ENCODE measurements at regions not wholly inside any gene's neighbourhood (a gene's known extent, or its start where the extent isn't known, plus 50 kb on each side); places are given as distances from the start of the nearest gene placed in this dataset.

GRCh38 chr4:160286051-160286450 lies 1183.2 kb downstream of the RAPGEF2 start:
- TF ChIP-seq EZH2 (IDR thresholded peaks at IDR 0.05; ENCODE audit: low read length), result no peak
- TF ChIP-seq, protein P1, sequence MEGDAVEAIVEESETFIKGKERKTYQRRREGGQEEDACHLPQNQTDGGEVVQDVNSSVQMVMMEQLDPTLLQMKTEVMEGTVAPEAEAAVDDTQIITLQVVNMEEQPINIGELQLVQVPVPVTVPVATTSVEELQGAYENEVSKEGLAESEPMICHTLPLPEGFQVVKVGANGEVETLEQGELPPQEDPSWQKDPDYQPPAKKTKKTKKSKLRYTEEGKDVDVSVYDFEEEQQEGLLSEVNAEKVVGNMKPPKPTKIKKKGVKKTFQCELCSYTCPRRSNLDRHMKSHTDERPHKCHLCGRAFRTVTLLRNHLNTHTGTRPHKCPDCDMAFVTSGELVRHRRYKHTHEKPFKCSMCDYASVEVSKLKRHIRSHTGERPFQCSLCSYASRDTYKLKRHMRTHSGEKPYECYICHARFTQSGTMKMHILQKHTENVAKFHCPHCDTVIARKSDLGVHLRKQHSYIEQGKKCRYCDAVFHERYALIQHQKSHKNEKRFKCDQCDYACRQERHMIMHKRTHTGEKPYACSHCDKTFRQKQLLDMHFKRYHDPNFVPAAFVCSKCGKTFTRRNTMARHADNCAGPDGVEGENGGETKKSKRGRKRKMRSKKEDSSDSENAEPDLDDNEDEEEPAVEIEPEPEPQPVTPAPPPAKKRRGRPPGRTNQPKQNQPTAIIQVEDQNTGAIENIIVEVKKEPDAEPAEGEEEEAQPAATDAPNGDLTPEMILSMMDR (optimal IDR thresholded peaks at IDR 0.05 in 1 of 3, IDR thresholded peaks at IDR 0.05 in 1 of 3, conservative IDR thresholded peaks at IDR 0.05 in 1 of 3; ENCODE audit: extremely low read depth in 1 of 3, insufficient read depth in 2 of 3, low read length in 3 of 3), result no peak
- Histone ChIP-seq H3K36me3 (ENCODE audit: control insufficient read depth in 2 of 2, extremely low read depth in 1 of 2, insufficient read depth in 2 of 2, low read length in 2 of 2) (no peaks in the 10 kb centered on the region), H3K9me1 (ENCODE audit: control insufficient read depth, extremely low read depth, insufficient read depth, low read length) (no peaks in the 10 kb centered on the region), H3K27ac (ENCODE audit: control insufficient read depth, insufficient read depth, low read length) (no peak overlapping the region), H3K9ac (ENCODE audit: control insufficient read depth, extremely low read depth, insufficient read depth, low read length) (no peak overlapping the region), H3K4me3 (ENCODE audit: control insufficient read depth in 2 of 3, extremely low read depth in 1 of 3, insufficient read depth in 2 of 3, low read depth in 1 of 3, low read length in 3 of 3) (no peak overlapping the region), H4K20me1 (ENCODE audit: control insufficient read depth, extremely low read depth, insufficient read depth, low read length) (no peaks in the 10 kb centered on the region), H2AFZ (ENCODE audit: control insufficient read depth, low read length) (no peak overlapping the region), H3K4me2 (ENCODE audit: control insufficient read depth, extremely low read depth, insufficient read depth, low read depth, low read length) (no peak overlapping the region), H3K9me3 (ENCODE audit: control insufficient read depth, low read depth, low read length) (no peaks in the 10 kb centered on the region), H3K27me3 (ENCODE audit: control insufficient read depth, extremely low read depth, insufficient read depth, low read length) (no peaks in the 10 kb centered on the region), H3K79me2 (ENCODE audit: control insufficient read depth, insufficient read depth, low read length) (no peaks in the 10 kb centered on the region), H3K4me1 (ENCODE audit: control insufficient read depth, extremely low read depth, insufficient read depth, low read length) (no peaks in the 10 kb centered on the region)
- dilution Hi-C loops (cut with MboI; ENCODE audit: extremely low pct_ligation_motif_present, low sequenced_read_pairs), result no loop called here
- no peak for FAIRE-seq
- no peak for DNase-seq (ENCODE audit: low read depth, low spot score)

DNA sequence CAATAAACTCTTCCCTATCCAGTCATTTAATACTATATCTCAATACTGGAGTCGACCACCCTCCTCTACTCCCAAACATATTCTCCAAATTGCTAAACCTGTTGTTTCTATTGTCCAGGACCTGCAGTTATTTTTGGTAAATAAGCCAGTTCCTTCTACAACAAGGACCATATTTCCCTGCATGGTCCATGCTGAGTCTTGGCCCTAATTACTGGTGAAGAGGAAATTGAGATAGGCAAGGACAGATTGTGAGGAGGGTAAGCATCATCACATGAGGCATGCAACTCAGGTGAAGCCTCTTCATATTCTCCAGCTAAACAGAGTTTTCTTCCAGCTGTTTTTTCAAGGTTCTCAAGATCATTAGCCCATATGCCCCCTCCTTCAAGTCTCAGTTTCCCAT lies 1193.6 kb downstream of the RAPGEF2 start:
- DNase-seq (ENCODE audit: low read depth, low spot score), result no peak
- H3K79me2 ChIP-seq (ENCODE audit: control insufficient read depth, insufficient read depth, low read length), result no peaks in the 10 kb centered on the region
- no peaks in the 10 kb centered on the region for H4K20me1 ChIP-seq (ENCODE audit: control insufficient read depth, extremely low read depth, insufficient read depth, low read length)
- no peak overlapping the region for H3K9ac ChIP-seq (ENCODE audit: control insufficient read depth, extremely low read depth, insufficient read depth, low read length)
- no peaks in the 10 kb centered on the region for H3K36me3 ChIP-seq (ENCODE audit: control insufficient read depth in 2 of 2, extremely low read depth in 1 of 2, insufficient read depth in 2 of 2, low read length in 2 of 2)
- TF ChIP-seq, protein P1 (optimal IDR thresholded peaks at IDR 0.05 in 1 of 3, IDR thresholded peaks at IDR 0.05 in 1 of 3, conservative IDR thresholded peaks at IDR 0.05 in 1 of 3; ENCODE audit: extremely low read depth in 1 of 3, insufficient read depth in 2 of 3, low read length in 3 of 3), result no peak
- TF ChIP-seq EZH2 (IDR thresholded peaks at IDR 0.05; ENCODE audit: low read length), result no peak
- no peaks in the 10 kb centered on the region for H3K9me3 ChIP-seq (ENCODE audit: control insufficient read depth, low read depth, low read length)
- no peak overlapping the region for H3K4me2 ChIP-seq (ENCODE audit: control insufficient read depth, extremely low read depth, insufficient read depth, low read depth, low read length)
- H2AFZ ChIP-seq (ENCODE audit: control insufficient read depth, low read length), result no peak overlapping the region
- H3K4me1 ChIP-seq (ENCODE audit: control insufficient read depth, extremely low read depth, insufficient read depth, low read length), result no peaks in the 10 kb centered on the region
- no peaks in the 10 kb centered on the region for H3K27me3 ChIP-seq (ENCODE audit: control insufficient read depth, extremely low read depth, insufficient read depth, low read length)
- no peak overlapping the region for H3K27ac ChIP-seq (ENCODE audit: control insufficient read depth, insufficient read depth, low read length)
- FAIRE-seq, result no peak
- H3K4me3 ChIP-seq (ENCODE audit: control insufficient read depth in 2 of 3, extremely low read depth in 1 of 3, insufficient read depth in 2 of 3, low read depth in 1 of 3, low read length in 3 of 3), result no peak overlapping the region
- dilution Hi-C loops (cut with MboI; ENCODE audit: extremely low pct_ligation_motif_present, low sequenced_read_pairs), result no loop called here
- H3K9me1 ChIP-seq (ENCODE audit: control insufficient read depth, extremely low read depth, insufficient read depth, low read length), result no peaks in the 10 kb centered on the region

All from keratinocyte (primary cell).